SK-N-SH (cell line): ENCODE measurements at regions not wholly inside any gene's neighbourhood (a gene's known extent, or its start where the extent isn't known, plus 50 kb on each side); places are given as distances from the start of the nearest gene placed in this dataset.

Experiments used
- CTCF ChIA-PET: fragments of 300-600, 350-600 bp; formaldehyde crosslinking; extraction: SDS; loops from one replicate; lab custom pipeline; 2021; lab: Yijun Ruan, JAX
- POLR2A ChIA-PET: fragments of 350-600 bp; sonication (Branson Sonifier 250); formaldehyde crosslinking; extraction: SDS; loops from one replicate; lab custom pipeline; 2020; ENCODE audit warnings: antibody characterized with exemption, inconsistent platforms; lab: Yijun Ruan, JAX
- DNase-seq: peaks from one replicate; pipeline ENCODE4 v3.0.0; 2012
- H2AFZ ChIP-seq: fragments of 200-600 bp; sonication (generic); 2 replicates; pipeline ENCODE4 v1.8.1; 2016; ENCODE audit warnings: antibody characterized with exemption, mild to moderate bottlenecking, low read depth
- H3F3A ChIP-seq: fragments of 200-600 bp; sonication (generic); replicated peaks from 2 replicates; pipeline ENCODE3; 2016; ENCODE audit warnings: antibody characterized with exemption, mild to moderate bottlenecking; ENCODE audit not compliant: insufficient read depth
- H3K27ac ChIP-seq, 2 experiments: fragments of 200-500 bp in 1 of 2; fragments of 200-600 bp in 1 of 2; sonication (Bioruptor generic) in 1 of 2; sonication (generic), shearing (Covaris generic) in 1 of 2; 2 replicates each; pipeline versions ENCODE4 v1.5.1 to v1.6.1; 2014 to 2016; ENCODE audit warnings: low read depth in 2 of 2, inconsistent platforms in 1 of 2, low read length in 1 of 2, mild to moderate bottlenecking in 1 of 2, mixed read lengths in 1 of 2
- H3K27me3 ChIP-seq: fragments of 200-600 bp; sonication (generic), shearing (Covaris generic); 2 replicates; pipeline ENCODE4 v1.6.1; 2016; ENCODE audit warnings: mixed run types; ENCODE audit not compliant: insufficient read depth
- H3K36me3 ChIP-seq, 2 experiments: fragments of 200-500 bp in 1 of 2; fragments of 200-600 bp in 1 of 2; sonication (Bioruptor generic) in 1 of 2; sonication (generic) in 1 of 2; replicated peaks in 1 of 2; 2 replicates each; pipeline versions ENCODE3 to v1.5.1; 2014 to 2016; ENCODE audit warnings: low read length in 1 of 2, mild to moderate bottlenecking in 1 of 2; ENCODE audit not compliant: insufficient read depth in 2 of 2, control insufficient read depth in 1 of 2
- H3K4me1 ChIP-seq, 2 experiments: fragments of 200-500 bp in 1 of 2; fragments of 200-600 bp in 1 of 2; sonication (Bioruptor generic) in 1 of 2; sonication (generic), shearing (Covaris generic) in 1 of 2; 2 replicates each; pipeline versions ENCODE4 v1.5.1 to v1.6.1; 2014 to 2016; ENCODE audit warnings: low read depth in 1 of 2, low read length in 1 of 2, mixed run types in 1 of 2; ENCODE audit not compliant: insufficient read depth in 2 of 2, control insufficient read depth in 1 of 2
- H3K4me2 ChIP-seq: fragments of 200-600 bp; sonication (generic), shearing (Covaris generic); 2 replicates; pipeline ENCODE4 v1.6.1; 2017; ENCODE audit warnings: mixed run types
- H3K4me3 ChIP-seq, 2 experiments: fragments of 200-500 bp in 1 of 2; fragments of 200-600 bp in 1 of 2; sonication (Bioruptor generic) in 1 of 2; sonication (generic), shearing (Covaris generic) in 1 of 2; 2 replicates each; pipeline versions ENCODE4 v1.5.1 to v1.8.1; 2014 to 2016; ENCODE audit warnings: low read depth in 2 of 2, inconsistent platforms in 1 of 2, low read length in 1 of 2, mild to moderate bottlenecking in 1 of 2, mixed read lengths in 1 of 2, moderate library complexity in 1 of 2
- H3K79me2 ChIP-seq: fragments of 200-600 bp; sonication (generic); 2 replicates; pipeline ENCODE4 v1.8.1; 2017; ENCODE audit warnings: mild to moderate bottlenecking; ENCODE audit not compliant: insufficient read depth
- H3K9ac ChIP-seq: fragments of 200-600 bp; sonication (generic); 2 replicates; pipeline ENCODE4 v1.6.1; 2017; ENCODE audit warnings: mixed run types
- H3K9me2 ChIP-seq: fragments of 200-600 bp; sonication (generic); 2 replicates; pipeline ENCODE4 v1.6.1; 2017; ENCODE audit warnings: mixed run types
- H3K9me3 ChIP-seq: fragments of 200-600 bp; sonication (generic); 2 replicates; pipeline ENCODE4 v1.6.1; 2017; ENCODE audit warnings: mixed run types, mild to moderate bottlenecking, moderate library complexity
- H4K20me1 ChIP-seq: fragments of 200-600 bp; sonication (generic); 2 replicates; pipeline ENCODE4 v1.6.1; 2017; ENCODE audit warnings: mild to moderate bottlenecking, mixed run types; ENCODE audit not compliant: insufficient read depth
- ELF1 ChIP-seq: IDR thresholded peaks from 2 replicates; pipeline ENCODE4 v1.4.0; 2012
- EZH2phosphoT487 ChIP-seq: fragments of 200-600 bp; sonication (generic); IDR thresholded peaks from 2 replicates; pipeline ENCODE4 v1.6.1; 2017; ENCODE audit warnings: low read depth, mixed run types, mild to moderate bottlenecking, antibody characterized with exemption, moderate library complexity, borderline replicate concordance
- FOSL2 ChIP-seq: IDR thresholded peaks from 2 replicates; pipeline ENCODE4 v1.4.0; 2012; ENCODE audit warnings: low read depth, mild to moderate bottlenecking, moderate library complexity, borderline replicate concordance
- GABPA ChIP-seq: IDR thresholded peaks from 2 replicates; pipeline ENCODE4 v1.4.0; 2012; ENCODE audit warnings: low read depth, mild to moderate bottlenecking
- MXI1 ChIP-seq: IDR thresholded peaks from 2 replicates; pipeline ENCODE4 v1.6.1; 2012; ENCODE audit warnings: mild to moderate bottlenecking, low read depth, low read length, improper control_type of control experiment
- NFIC ChIP-seq: IDR thresholded peaks from 2 replicates; pipeline ENCODE4 v1.4.0; 2012; ENCODE audit warnings: borderline replicate concordance
- RCOR1 ChIP-seq: fragments of 150-350 bp; IDR thresholded peaks from 2 replicates; pipeline ENCODE4 v1.6.1; 2017; ENCODE audit warnings: antibody characterized with exemption, low read length
- RFX5 ChIP-seq: IDR thresholded peaks from 2 replicates; pipeline ENCODE4 v1.6.1; 2012; ENCODE audit warnings: mild to moderate bottlenecking, improper control_type of control experiment, low read length
- SIN3A ChIP-seq: IDR thresholded peaks from 2 replicates; pipeline ENCODE4 v1.6.1; 2012; ENCODE audit warnings: low read depth, mild to moderate bottlenecking, low read length, moderate library complexity, borderline replicate concordance
- TCF12 ChIP-seq: IDR thresholded peaks from 2 replicates; pipeline ENCODE4 v1.4.0; 2012
- WGBS: methylation state at CpG from one replicate; pipeline ENCODE4 v1.1.6; 2017; ENCODE audit warnings: low lambda C conversion rate; 5-methylcytosine and 5-hydroxymethylcytosine counted together
- TF ChIP-seq, protein P1 (sequence below): fragments of 200-600 bp; sonication (generic); IDR thresholded peaks from 2 replicates; pipeline ENCODE4 v1.6.1; 2017; ENCODE audit warnings: antibody characterized with exemption, mild to moderate bottlenecking, moderate library complexity
- TF ChIP-seq, protein P2 (sequence below): IDR thresholded peaks from 2 replicates; pipeline ENCODE4 v1.4.0; 2012; ENCODE audit warnings: low read depth

DNA sequence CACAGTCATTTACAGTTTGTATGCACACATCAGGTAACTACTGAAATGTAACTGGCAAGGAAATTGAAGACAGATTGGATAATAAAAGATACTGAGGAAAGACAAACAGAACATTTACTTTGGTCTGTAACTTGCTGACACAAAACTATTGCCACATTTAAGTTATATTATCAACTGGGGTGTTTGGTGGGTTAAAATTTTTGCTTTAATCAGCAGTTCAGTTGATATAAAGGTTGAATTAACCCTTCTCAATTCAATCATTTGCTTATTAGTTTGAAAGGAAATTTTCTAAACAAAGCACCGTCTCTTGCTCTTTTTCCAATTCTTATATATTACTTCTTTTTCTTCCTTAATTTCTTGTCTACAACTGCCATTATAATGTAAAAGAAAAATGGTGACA lies 102.4 kb downstream of the TMEM26 start (continued):
- TF ChIP-seq, protein P1, sequence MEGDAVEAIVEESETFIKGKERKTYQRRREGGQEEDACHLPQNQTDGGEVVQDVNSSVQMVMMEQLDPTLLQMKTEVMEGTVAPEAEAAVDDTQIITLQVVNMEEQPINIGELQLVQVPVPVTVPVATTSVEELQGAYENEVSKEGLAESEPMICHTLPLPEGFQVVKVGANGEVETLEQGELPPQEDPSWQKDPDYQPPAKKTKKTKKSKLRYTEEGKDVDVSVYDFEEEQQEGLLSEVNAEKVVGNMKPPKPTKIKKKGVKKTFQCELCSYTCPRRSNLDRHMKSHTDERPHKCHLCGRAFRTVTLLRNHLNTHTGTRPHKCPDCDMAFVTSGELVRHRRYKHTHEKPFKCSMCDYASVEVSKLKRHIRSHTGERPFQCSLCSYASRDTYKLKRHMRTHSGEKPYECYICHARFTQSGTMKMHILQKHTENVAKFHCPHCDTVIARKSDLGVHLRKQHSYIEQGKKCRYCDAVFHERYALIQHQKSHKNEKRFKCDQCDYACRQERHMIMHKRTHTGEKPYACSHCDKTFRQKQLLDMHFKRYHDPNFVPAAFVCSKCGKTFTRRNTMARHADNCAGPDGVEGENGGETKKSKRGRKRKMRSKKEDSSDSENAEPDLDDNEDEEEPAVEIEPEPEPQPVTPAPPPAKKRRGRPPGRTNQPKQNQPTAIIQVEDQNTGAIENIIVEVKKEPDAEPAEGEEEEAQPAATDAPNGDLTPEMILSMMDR: no peak
- TF ChIP-seq RFX5: no peak

DNA sequence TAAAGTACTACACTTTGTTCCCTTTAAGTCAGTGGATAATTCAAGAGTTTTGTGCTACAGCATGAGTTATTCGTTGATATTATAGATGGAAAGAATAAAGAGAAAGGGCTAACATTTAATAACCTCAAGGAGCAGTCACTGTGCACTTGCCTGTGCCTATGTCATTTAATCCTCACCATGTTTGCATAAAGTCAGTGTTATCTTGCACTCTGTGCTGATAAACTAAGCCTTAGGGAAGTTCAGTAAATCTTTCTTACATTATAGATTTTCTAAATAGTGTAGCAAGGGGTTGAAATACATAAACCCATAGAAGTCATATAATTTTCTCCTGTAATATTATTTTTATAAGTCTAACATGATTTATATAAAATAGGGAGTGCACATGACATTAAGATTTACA lies 103.1 kb downstream of the TMEM26 start:
- Histone ChIP-seq H3K36me3 (no peaks in the 10 kb centered on the region), H3K4me3 (no peak overlapping the region), H3K4me1 (peaks cover 0 to 4% of the 10 kb centered on the region in 2 experiments; a peak in 1 of 4 replicates), H3K27ac (no peak overlapping the region), H3F3A (no peaks in the 10 kb centered on the region), H3K4me2 (no peak overlapping the region), H3K9ac (no peak overlapping the region), H2AFZ (no peak overlapping the region), H3K9me3 (no peaks in the 10 kb centered on the region), H3K79me2 (no peaks in the 10 kb centered on the region), H3K27me3 (no peaks in the 10 kb centered on the region), H4K20me1 (no peaks in the 10 kb centered on the region), H3K9me2 (no peaks in the 10 kb centered on the region)
- 7% methylated on average over 1 of the region's 1 CpG for WGBS
- DNase-seq: no peak
- POLR2A ChIA-PET: no interaction called here
- CTCF ChIA-PET: interaction anchor here (0.8 to 1.0 kb wide), 2 partner anchors 9 to 18 kb away, joined by 3 read pairs; no protein-coding TSS in a partner anchor
- TF ChIP-seq, protein P2, sequence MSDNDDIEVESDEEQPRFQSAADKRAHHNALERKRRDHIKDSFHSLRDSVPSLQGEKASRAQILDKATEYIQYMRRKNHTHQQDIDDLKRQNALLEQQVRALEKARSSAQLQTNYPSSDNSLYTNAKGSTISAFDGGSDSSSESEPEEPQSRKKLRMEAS: no peak
- TF ChIP-seq SIN3A (no peak), NFIC (no peak)

DNA sequence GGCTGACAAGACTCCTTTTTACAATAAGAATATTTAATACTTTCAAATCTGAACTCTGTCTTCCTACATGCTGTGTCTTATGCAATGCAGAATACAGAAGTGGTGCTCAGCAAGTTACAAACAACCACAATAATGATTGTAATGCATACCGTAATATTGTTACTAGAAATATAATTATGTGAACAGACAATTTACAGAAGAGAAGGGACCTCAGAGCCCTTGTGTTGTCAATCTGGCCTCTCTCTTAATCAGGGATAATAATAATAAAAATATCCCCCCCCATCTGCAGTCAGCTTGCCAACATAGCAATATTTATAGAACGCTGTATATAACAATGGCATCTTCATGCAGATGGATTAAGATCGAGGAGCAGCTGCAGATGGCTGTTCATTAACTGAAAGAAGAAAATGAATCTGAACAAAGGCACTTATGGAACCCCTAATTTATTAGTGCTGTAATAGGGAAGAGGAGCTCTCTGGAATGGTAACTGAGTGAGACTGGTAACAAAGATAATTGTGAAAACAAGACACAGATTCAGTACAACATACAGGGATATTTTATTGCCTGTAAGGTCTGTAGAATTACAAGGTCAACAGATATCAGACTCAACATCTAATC lies 106.3 kb downstream of the TMEM26 start:
- Histone ChIP-seq H3K9ac (no peak overlapping the region), H3K4me2 (no peak overlapping the region)

More for the DNA sequence above, 106.3 kb downstream of the TMEM26 start:
- Histone ChIP-seq H3K27me3 (no peaks in the 10 kb centered on the region), H3K4me3 (no peak overlapping the region), H4K20me1 (no peaks in the 10 kb centered on the region), H3K4me1 (no peaks in the 10 kb centered on the region), H3K9me2 (no peaks in the 10 kb centered on the region), H2AFZ (no peak overlapping the region), H3K79me2 (no peaks in the 10 kb centered on the region), H3F3A (no peaks in the 10 kb centered on the region), H3K9me3 (no peaks in the 10 kb centered on the region), H3K27ac (no peak overlapping the region), H3K36me3 (no peaks in the 10 kb centered on the region)
- TF ChIP-seq MXI1 (no peak), TCF12 (no peak), RCOR1 (no peak), ELF1 (no peak), EZH2phosphoT487 (no peak), GABPA (no peak), FOSL2 (no peak)
- WGBS: 55% methylated on average over 3 of the region's 3 CpGs
- CTCF ChIA-PET: no interaction called here
- DNase-seq: no peak
- POLR2A ChIA-PET: no interaction called here
